GM13977 (cell line): ENCODE measurements at regions not wholly inside any gene's neighbourhood (a gene's known extent, or its start where the extent isn't known, plus 50 kb on each side); places are given as distances from the start of the nearest gene placed in this dataset.
"Not testable (repeated sequence)": the region's sequence is repeated elsewhere in the genome, so short reads cannot be mapped to it uniquely, and the experiment has no call there.

Source experiments
- DNase-seq: peaks from one replicate; pipeline ENCODE4 v3.0.0; 2012; ENCODE audit warnings: low spot score
- CTCF ChIP-seq: IDR thresholded peaks from 2 replicates; pipeline ENCODE4 v1.5.1; 2012; ENCODE audit warnings: mild to moderate bottlenecking, control low read depth; ENCODE audit not compliant: insufficient read depth; ENCODE audit errors: extremely low read depth, missing control alignments
- in situ Hi-C: fragments of 300-500 bp; cut with MboI; formaldehyde crosslinking; loops from one replicate; pipeline ENCODE4 v1.12.0; 2022; ENCODE audit warnings: low sequenced_read_pairs, low pct_unique_long_range_greater_than_20kb, mixed read lengths, inconsistent platforms; ENCODE audit not compliant: unreplicated experiment

- no peak for DNase-seq
- in situ Hi-C loops: no loop called here
- no peak for TF ChIP-seq CTCF
Observed at GRCh38 chr6:13874191-13874549, 50.6 kb upstream of the RNF182 start.

GRCh38 chr6:13873288-13874190 is 51.2 kb upstream of the RNF182 start:
- in situ Hi-C loops: no loop called here
- TF ChIP-seq CTCF: peak; percentile 93
- DNase-seq: peak; percentile 89

- no peak for TF ChIP-seq CTCF
- in situ Hi-C loops: no loop called here
- no peak for DNase-seq
Observed at GRCh38 chr6:13872681-13873080, 52.1 kb upstream of the RNF182 start.

GRCh38 chr6:13872006-13872405 is 52.7 kb upstream of the RNF182 start:
- DNase-seq, in situ Hi-C loops: not testable (repeated sequence)

- no peak for TF ChIP-seq CTCF
- in situ Hi-C loops: no loop called here
- no peak for DNase-seq
Observed at GRCh38 chr6:13870214-13870830, 54.4 kb upstream of the RNF182 start.

GRCh38 chr6:13868236-13868635 is 53.9 kb upstream of the MCUR1 start:
- no peak for TF ChIP-seq CTCF
- no peak for DNase-seq
- in situ Hi-C loops: no loop called here

GRCh38 chr6:13866301-13866700 is 51.9 kb upstream of the MCUR1 start:
- no peak for TF ChIP-seq CTCF
- DNase-seq: no peak
- in situ Hi-C loops: no loop called here
